Progenitor cell of endocrine pancreas (in vitro differentiated cells): ENCODE measurements at regions not wholly inside any gene's neighbourhood (a gene's known extent, or its start where the extent isn't known, plus 50 kb on each side); places are given as distances from the start of the nearest gene placed in this dataset.
A peak's percentile ranks its signal among the peaks of the same experiment; 100 is the strongest.

Experiments
- DNase-seq: peaks from one replicate; pipeline ENCODE4 v3.0.0; 2021; ENCODE audit warnings: low spot score; ENCODE audit not compliant: unreplicated experiment
- H3K27ac Mint-ChIP-seq: 2 replicates; pipeline ENCODE4 v1.8.0; 2021; ENCODE audit warnings: mild to moderate bottlenecking, moderate library complexity, mixed read lengths
- H3K27me3 Mint-ChIP-seq: 2 replicates; pipeline ENCODE4 v1.8.0; 2021; ENCODE audit warnings: mixed read lengths
- H3K36me3 Mint-ChIP-seq: 2 replicates; pipeline ENCODE4 v1.8.0; 2022; ENCODE audit warnings: mixed read lengths; ENCODE audit not compliant: insufficient read depth
- H3K4me1 Mint-ChIP-seq: 2 replicates; pipeline ENCODE4 v1.8.0; 2021; ENCODE audit warnings: low read depth, mixed read lengths
- H3K4me3 Mint-ChIP-seq: 2 replicates; pipeline ENCODE4 v1.8.0; 2021; ENCODE audit warnings: low read depth, mild to moderate bottlenecking, moderate library complexity, mixed read lengths
- H3K9me3 Mint-ChIP-seq: 2 replicates; pipeline ENCODE4 v1.8.0; 2021; ENCODE audit warnings: low read depth, mixed read lengths
- CTCF ChIP-seq: fragments of 200-600 bp; sonication (generic); IDR thresholded peaks from one replicate; pipeline ENCODE4 v1.5.0; 2021; ENCODE audit warnings: antibody characterized with exemption, mild to moderate bottlenecking; ENCODE audit not compliant: unreplicated experiment

- no peaks in the 10 kb centered on the region for H3K27me3 Mint-ChIP-seq
These were observed 142.5 kb downstream of the PHLDA1 start for GRCh38 chr12:75888874-75889613.

GRCh38 chr12:75888399-75888798 lies 143.2 kb downstream of the PHLDA1 start:
- TF ChIP-seq CTCF, result no peak

More at GRCh38 chr12:75888874-75889613, 142.5 kb downstream of the PHLDA1 start:
- peaks cover 18% of the 10 kb centered on the region for H3K4me1 Mint-ChIP-seq
- no peaks in the 10 kb centered on the region for H3K36me3 Mint-ChIP-seq
- no peak for DNase-seq
- no peak for TF ChIP-seq CTCF
- H3K27ac Mint-ChIP-seq, result peak overlapping the region; percentile 91
- no peaks in the 10 kb centered on the region for H3K9me3 Mint-ChIP-seq
- H3K4me3 Mint-ChIP-seq, result no peak overlapping the region

GRCh38 chr12:75887979-75888378 lies 143.6 kb downstream of the PHLDA1 start:
- H3K36me3 Mint-ChIP-seq, result no peaks in the 10 kb centered on the region
- no peaks in the 10 kb centered on the region for H3K27me3 Mint-ChIP-seq
- no peak overlapping the region for H3K4me3 Mint-ChIP-seq
- no peak for TF ChIP-seq CTCF
- no peak overlapping the region for H3K27ac Mint-ChIP-seq
- H3K4me1 Mint-ChIP-seq, result peaks cover 18% of the 10 kb centered on the region
- no peak for DNase-seq
- H3K9me3 Mint-ChIP-seq, result no peaks in the 10 kb centered on the region

More at GRCh38 chr12:75888399-75888798, 143.2 kb downstream of the PHLDA1 start:
- peaks cover 18% of the 10 kb centered on the region for H3K4me1 Mint-ChIP-seq
- H3K27ac Mint-ChIP-seq, result no peak overlapping the region
- H3K27me3 Mint-ChIP-seq, result no peaks in the 10 kb centered on the region
- no peaks in the 10 kb centered on the region for H3K9me3 Mint-ChIP-seq
- no peak for DNase-seq
- no peaks in the 10 kb centered on the region for H3K36me3 Mint-ChIP-seq
- H3K4me3 Mint-ChIP-seq, result no peak overlapping the region

- no peak overlapping the region for H3K27ac Mint-ChIP-seq
- no peak overlapping the region for H3K4me3 Mint-ChIP-seq
- H3K27me3 Mint-ChIP-seq, result no peaks in the 10 kb centered on the region
- no peaks in the 10 kb centered on the region for H3K9me3 Mint-ChIP-seq
- no peaks in the 10 kb centered on the region for H3K36me3 Mint-ChIP-seq
- no peak for DNase-seq
- TF ChIP-seq CTCF, result no peak
- H3K4me1 Mint-ChIP-seq, result peaks cover 13% of the 10 kb centered on the region
These were observed 147.1 kb downstream of the PHLDA1 start for GRCh38 chr12:75884465-75884985.

GRCh38 chr12:75883241-75883640 lies 148.3 kb downstream of the PHLDA1 start:
- Mint-ChIP-seq H3K27ac (no peak overlapping the region), H3K36me3 (no peaks in the 10 kb centered on the region), H3K4me1 (peaks cover 14% of the 10 kb centered on the region), H3K4me3 (no peak overlapping the region), H3K27me3 (no peaks in the 10 kb centered on the region), H3K9me3 (no peaks in the 10 kb centered on the region)
- no peak for TF ChIP-seq CTCF
- no peak for DNase-seq
